Aorta (tissue), 5 donors: ENCODE measurements at regions not wholly inside any gene's neighbourhood (a gene's known extent, or its start where the extent isn't known, plus 50 kb on each side); places are given as distances from the start of the nearest gene placed in this dataset.
A peak's percentile ranks its signal among the peaks of the same experiment; 100 is the strongest.

Source experiments
- ATAC-seq: fragments of 200-7000 bp; cut with Tn5 transposase; one replicate; pipeline ENCODE4 v1.9.1; 2022; ENCODE audit warnings: moderate library complexity; ENCODE audit not compliant: low FRiP score
- DNase-seq, 2 donors: peaks; one replicate each; pipeline ENCODE4 v3.0.0-alpha.2; 2020
- H3K27ac ChIP-seq, 2 donors: one replicate each; pipeline ENCODE4 v1.5.1; 2013; ENCODE audit warnings: low read length in 2 of 2, mild to moderate bottlenecking in 2 of 2, moderate library complexity in 2 of 2, control low read depth in 1 of 2, inconsistent platforms in 1 of 2, low read depth in 1 of 2
- H3K27me3 ChIP-seq, 2 donors: one replicate each; pipeline ENCODE4 v1.6.1; 2013; ENCODE audit warnings: control low read depth in 1 of 2, low read length in 1 of 2, mild to moderate bottlenecking in 1 of 2, moderate library complexity in 1 of 2; ENCODE audit not compliant: insufficient read depth in 2 of 2, control insufficient read depth in 1 of 2
- H3K36me3 ChIP-seq, 2 donors: one replicate each; pipeline ENCODE4 v1.6.1; 2013; ENCODE audit warnings: control low read depth in 1 of 2, low read length in 1 of 2, mild to moderate bottlenecking in 1 of 2; ENCODE audit not compliant: insufficient read depth in 2 of 2, control insufficient read depth in 1 of 2
- H3K4me1 ChIP-seq, 2 donors: one replicate each; pipeline ENCODE4 v1.6.1; 2013; ENCODE audit warnings: low read length in 2 of 2, control low read depth in 1 of 2, mild to moderate bottlenecking in 1 of 2, moderate library complexity in 1 of 2; ENCODE audit not compliant: insufficient read depth in 2 of 2, control insufficient read depth in 1 of 2
- H3K4me3 ChIP-seq, 2 donors: one replicate each; pipeline ENCODE4 v1.5.1; 2013; ENCODE audit warnings: low read length in 2 of 2, control low read depth in 1 of 2, mild to moderate bottlenecking in 1 of 2
- H3K9me3 ChIP-seq: one replicate; pipeline ENCODE4 v1.6.1; 2013; ENCODE audit warnings: mild to moderate bottlenecking, low read length; ENCODE audit not compliant: control insufficient read depth
- WGBS, 2 donors: extraction: QIAGEN DNeasy Blood & Tissue Kit; methylation state at CpG; one replicate each; pipeline ENCODE4 v1.1.7; 2013; 5-methylcytosine and 5-hydroxymethylcytosine counted together
- intact Hi-C, 2 donors: fragments of 100-400 bp; cut with DNase I; formaldehyde crosslinking; loops; one replicate each; pipeline versions ENCODE4 v1.14.2 to v1.15.0; 2022
- donor health status: healthy with polysubstance abuse.
- donor health status: Bipolar disorder and iron deficiency.
- donor health status: DM: no; HTN: no; CAD: no.
- donor health status: DM: no; HTN: no; CAD: no.
- donor health status: DM: yes; HTN: yes; CAD: no.

GRCh38 chr3:73784686-73785392 is 160.1 kb upstream of the PDZRN3 start:
- no peaks in the 10 kb centered on the region for H3K27me3 ChIP-seq
- no peaks in the 10 kb centered on the region for H3K9me3 ChIP-seq
- DNase-seq (no peak), ATAC-seq (no peak)
- peaks cover 4 to 9% of the 10 kb centered on the region in 2 donors for H3K4me1 ChIP-seq
- intact Hi-C loops = loop anchor here in 1 of 2 donors (10.0 kb wide), 2 partner anchors 60 to 160 kb away; partner anchors contain the start of gene PDZRN3
- no peak overlapping the region for H3K4me3 ChIP-seq
- no peaks in the 10 kb centered on the region for H3K36me3 ChIP-seq
- WGBS, 2 donors = 37 to 40% methylated on average over 8 of the region's 8 CpGs
- no peak overlapping the region for H3K27ac ChIP-seq

- Histone ChIP-seq H3K36me3 (no peaks in the 10 kb centered on the region), H3K4me3 (no peak overlapping the region), H3K27ac (no peak overlapping the region), H3K27me3 (no peaks in the 10 kb centered on the region), H3K4me1 (peaks cover 4 to 9% of the 10 kb centered on the region in 2 donors), H3K9me3 (no peaks in the 10 kb centered on the region)
- DNase-seq = no peak
- ATAC-seq = no peak
- intact Hi-C loops = loop anchor here in 1 of 2 donors (10.0 kb wide), 2 partner anchors 59 to 159 kb away; partner anchors contain the start of gene PDZRN3
Observed at GRCh38 chr3:73783811-73784210, 159.1 kb upstream of the PDZRN3 start.

GRCh38 chr3:73781541-73781940 is 156.8 kb upstream of the PDZRN3 start:
- Histone ChIP-seq H3K27me3 (no peaks in the 10 kb centered on the region), H3K4me1 (peaks cover 4 to 7% of the 10 kb centered on the region in 2 donors), H3K9me3 (no peaks in the 10 kb centered on the region), H3K36me3 (no peaks in the 10 kb centered on the region), H3K27ac (peak overlapping the region in 1 of 2 donors; percentile 50), H3K4me3 (no peak overlapping the region)
- ATAC-seq (no peak), DNase-seq (no peak)
- intact Hi-C loops = loop anchor here in 1 of 2 donors (10.0 kb wide), 2 partner anchors 57 to 157 kb away; partner anchors contain the start of gene PDZRN3
- WGBS, 2 donors = 9 to 10% methylated on average over 6 of the region's 6 CpGs

GRCh38 chr3:73774645-73775044 is 149.9 kb upstream of the PDZRN3 start:
- intact Hi-C loops = no loop called here
- WGBS, 2 donors = 2 to 6% methylated on average over 2 of the region's 2 CpGs
- ATAC-seq (no peak), DNase-seq (no peak)
- no peak overlapping the region for H3K27ac ChIP-seq
- peaks cover 2 to 7% of the 10 kb centered on the region in 2 donors for H3K4me1 ChIP-seq
- H3K9me3 ChIP-seq = no peaks in the 10 kb centered on the region
- no peaks in the 10 kb centered on the region for H3K36me3 ChIP-seq
- H3K27me3 ChIP-seq = no peaks in the 10 kb centered on the region
- H3K4me3 ChIP-seq = no peak overlapping the region

- Histone ChIP-seq H3K27ac (no peak overlapping the region), H3K4me1 (peaks cover 2 to 7% of the 10 kb centered on the region in 2 donors), H3K36me3 (no peaks in the 10 kb centered on the region), H3K27me3 (no peaks in the 10 kb centered on the region), H3K9me3 (no peaks in the 10 kb centered on the region), H3K4me3 (no peak overlapping the region)
- 4 to 5% methylated on average over 1 of the region's 1 CpG for WGBS, 2 donors
- DNase-seq = peak in 1 of 2 donors; percentile 55
- ATAC-seq = peak; percentile 23
- intact Hi-C loops = no loop called here
Observed at GRCh38 chr3:73773233-73773632, 148.5 kb upstream of the PDZRN3 start.

GRCh38 chr3:73772076-73772886 is 147.5 kb upstream of the PDZRN3 start:
- intact Hi-C loops = no loop called here
- DNase-seq = no peak
- H3K27ac ChIP-seq = no peak overlapping the region

GRCh38 chr3:73768524-73769308 is 144.0 kb upstream of the PDZRN3 start:
- no peak for ATAC-seq
- no peaks in the 10 kb centered on the region for H3K36me3 ChIP-seq
- intact Hi-C loops = loop anchor here in 1 of 2 donors (5.0 kb wide), 1 partner anchor 146 kb away; the partner anchor contains the start of gene PDZRN3
- H3K4me3 ChIP-seq = no peak overlapping the region
- H3K9me3 ChIP-seq = no peaks in the 10 kb centered on the region
- peaks cover 3 to 12% of the 10 kb centered on the region in 2 donors for H3K4me1 ChIP-seq
- no peaks in the 10 kb centered on the region for H3K27me3 ChIP-seq
- DNase-seq = no peak
- WGBS, 2 donors = 39 to 44% methylated on average over 5 of the region's 5 CpGs
- no peak overlapping the region for H3K27ac ChIP-seq

More at GRCh38 chr3:73772076-73772886, 147.5 kb upstream of the PDZRN3 start:
- ATAC-seq = no peak
- Histone ChIP-seq H3K4me1 (peaks cover 2 to 7% of the 10 kb centered on the region in 2 donors), H3K9me3 (no peaks in the 10 kb centered on the region), H3K27me3 (no peaks in the 10 kb centered on the region), H3K4me3 (no peak overlapping the region), H3K36me3 (no peaks in the 10 kb centered on the region)
- WGBS, 2 donors = 13 to 17% methylated on average over 3 of the region's 3 CpGs
